8988T (cell line): ENCODE measurements at regions not wholly inside any gene's neighbourhood (a gene's known extent, or its start where the extent isn't known, plus 50 kb on each side); places are given as distances from the start of the nearest gene placed in this dataset.

ENCODE experiments used
- DNase-seq: peaks from one replicate; pipeline ENCODE4 v3.0.0; 2011

DNA sequence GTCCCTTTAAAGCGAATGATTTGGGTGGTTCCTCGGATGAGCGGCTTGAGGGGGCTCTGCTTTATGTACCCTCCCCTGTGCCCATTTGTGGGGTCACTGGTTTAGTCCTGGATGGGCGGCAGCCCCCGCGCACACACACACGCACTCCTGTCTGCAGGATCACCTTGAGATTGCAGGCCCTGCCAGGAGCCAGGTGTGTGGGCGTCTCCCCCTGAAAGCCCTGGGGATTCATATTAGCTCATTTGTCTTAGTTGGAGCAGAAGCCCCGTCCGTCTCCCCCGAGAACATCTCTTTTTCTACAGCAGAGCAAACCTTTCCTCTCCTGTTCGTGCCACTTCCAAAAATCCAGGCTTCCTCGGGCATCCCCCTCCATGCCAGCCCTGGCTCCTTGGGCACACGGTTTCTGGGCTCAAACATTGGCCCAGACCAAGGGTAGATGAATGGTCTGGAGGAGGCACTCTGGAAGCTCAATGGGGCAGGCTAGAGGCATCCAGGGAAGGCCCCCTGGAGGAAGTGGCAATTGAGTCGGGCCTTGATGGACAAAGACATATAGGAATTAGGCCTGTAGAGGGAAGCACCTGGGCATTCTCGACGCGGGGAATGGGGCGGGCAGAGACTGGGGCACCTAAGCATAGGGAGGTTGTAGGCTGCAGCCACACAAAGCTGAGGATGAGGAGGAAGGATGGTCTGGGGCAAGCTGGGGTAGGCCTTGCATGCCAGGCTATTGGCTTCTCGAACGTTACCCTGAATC is 218.5 kb upstream of the GSE1 start:
- DNase-seq, result no peak

DNA sequence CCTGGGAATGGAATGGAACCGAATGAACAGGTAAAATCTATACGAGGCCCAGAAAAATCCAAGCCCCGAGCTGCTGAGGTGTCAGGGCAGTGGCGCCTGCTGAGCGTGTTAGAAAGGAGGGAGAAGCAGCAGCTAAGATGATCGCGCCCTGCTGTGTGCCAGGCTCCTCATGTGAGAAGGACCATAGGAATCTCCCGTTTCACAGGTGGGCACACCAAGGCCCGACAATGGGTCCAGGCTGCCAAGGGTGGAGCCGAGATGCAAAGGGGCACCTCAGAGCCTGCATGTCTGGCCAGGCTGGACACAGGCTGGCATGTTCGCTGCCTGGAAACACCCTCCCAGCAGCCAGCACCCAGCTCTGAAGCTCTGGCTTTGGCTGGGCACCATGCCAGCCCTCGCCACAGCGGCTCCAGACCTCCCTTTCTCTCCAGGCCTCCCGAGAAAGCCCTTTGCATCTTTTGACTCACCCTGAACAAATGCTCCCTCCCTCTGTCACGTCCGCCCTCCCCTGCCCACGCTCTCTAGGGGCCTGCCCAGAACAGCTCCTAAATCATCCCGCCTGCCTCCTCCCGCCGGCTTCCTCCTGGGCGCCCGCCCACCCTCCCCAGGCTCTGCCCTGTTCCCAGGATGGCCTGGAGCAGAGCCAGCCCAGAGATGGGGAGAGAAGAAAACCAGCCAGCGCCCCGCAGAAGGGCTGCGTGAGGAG is 217.8 kb upstream of the GSE1 start:
- DNase-seq, result peak; percentile 92

DNA sequence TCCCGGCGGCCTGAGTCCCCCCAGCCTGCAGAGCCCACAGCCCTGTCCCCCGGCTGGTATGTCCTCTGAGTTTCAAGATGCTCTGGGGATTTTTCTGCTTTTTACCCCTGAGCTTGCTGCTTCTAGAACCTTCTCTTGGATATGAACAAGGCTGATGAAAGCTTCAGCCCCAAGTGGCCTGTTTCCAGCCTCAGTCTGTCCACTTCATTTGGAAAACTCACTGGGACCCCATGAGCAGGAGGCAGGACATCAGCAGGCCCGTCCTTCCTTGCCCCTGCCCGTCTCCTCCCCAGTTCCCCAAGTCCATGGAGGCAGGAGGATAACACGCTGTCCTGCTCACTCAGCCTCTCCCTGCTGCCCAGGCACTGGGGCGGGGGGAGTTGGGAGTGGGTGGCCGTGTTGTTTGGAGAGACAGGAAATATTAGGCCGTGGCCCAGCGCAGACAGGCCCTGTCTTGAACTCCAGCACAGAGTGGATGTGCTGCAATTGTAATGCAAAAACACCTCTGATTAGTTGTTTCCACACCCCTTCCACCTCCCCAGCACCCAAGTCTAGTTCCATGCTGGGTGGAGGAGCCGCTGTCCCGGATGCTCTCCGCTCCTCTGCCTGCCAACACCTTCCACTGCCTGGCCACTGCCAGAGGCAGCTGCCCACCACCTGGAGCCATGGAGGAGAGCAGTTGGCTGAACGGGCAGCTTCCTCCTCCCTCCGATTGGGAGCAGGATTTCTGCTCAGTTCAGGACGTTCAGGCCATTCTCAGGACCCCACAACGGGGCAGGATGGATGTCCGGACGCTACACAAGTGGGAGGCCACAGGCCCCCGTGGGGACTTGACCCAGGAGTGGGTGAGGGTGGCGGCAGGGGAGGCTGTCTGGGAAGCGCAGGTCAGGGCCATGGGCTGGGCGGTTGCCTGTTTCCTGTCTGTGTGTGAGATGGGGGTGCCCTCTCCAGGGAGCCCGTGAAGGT is 216.9 kb upstream of the GSE1 start:
- no peak for DNase-seq

DNA sequence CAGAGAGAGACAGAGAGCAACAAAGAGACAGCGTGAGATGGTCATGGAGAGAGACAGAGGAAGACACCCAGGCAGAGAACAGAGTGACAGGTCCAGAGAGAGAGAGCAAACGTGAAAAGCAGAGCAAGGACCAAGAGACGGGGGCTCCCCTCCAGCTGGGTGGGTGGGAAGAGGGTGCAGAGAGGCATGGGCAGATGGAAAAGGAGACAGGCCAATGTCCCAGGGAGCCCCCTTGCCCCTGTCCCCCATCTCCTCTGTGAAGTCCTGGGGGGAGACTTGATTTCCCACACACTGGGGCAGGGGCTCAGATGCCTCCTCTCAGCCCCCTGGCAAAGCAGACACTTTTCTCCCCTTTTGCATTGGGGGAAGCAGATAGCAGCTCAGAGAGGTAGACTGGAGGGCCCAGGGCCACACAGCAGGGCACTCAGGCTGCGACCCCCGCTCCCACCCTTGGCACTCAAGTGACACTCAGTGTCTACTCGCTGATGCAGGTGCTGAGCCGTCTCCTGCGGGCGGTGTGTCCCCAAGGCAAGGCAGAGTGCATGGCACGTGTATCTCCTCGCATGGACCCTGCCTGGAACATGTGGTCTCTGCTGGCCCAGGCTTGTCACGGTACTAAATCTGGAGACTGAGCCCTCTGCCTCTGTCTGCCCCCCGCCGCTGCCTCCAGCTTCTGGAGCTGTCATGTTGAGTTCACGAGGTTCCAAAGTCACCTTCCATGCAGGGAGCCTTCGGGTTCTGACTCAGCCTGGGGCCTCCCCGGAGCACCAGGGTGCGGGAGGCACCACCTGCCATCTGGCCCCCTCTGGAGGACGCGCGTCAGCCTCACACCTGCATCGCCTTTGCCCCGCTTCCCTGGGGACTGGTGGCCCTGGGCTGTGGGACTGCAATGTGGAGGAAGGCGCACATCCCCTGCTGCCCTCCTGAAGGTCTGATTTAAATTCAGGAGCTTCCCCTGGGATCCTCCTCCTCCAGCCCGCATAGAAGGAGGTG is 215.9 kb upstream of the GSE1 start:
- peak; percentile 68 for DNase-seq

DNA sequence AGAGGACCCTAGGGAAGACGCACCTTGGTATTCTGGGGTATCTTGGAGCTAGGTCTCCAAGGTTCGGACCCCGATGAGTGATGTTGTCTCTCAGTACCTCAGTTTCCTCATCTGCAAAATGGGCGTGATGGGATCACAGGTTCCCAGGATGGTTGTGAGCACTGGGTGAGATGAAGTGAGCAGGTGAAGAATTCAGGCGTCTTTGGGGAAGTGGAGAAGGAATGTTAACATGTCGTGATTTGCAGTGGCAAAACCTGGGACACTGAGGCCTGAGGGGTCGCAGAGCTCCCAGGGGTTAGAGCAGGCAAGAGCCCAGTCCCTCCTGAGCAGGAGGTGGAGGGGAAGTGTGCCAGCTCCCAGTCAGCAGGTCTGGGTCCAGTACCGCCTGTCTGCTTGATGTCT is 215.1 kb upstream of the GSE1 start:
- no peak for DNase-seq

DNA sequence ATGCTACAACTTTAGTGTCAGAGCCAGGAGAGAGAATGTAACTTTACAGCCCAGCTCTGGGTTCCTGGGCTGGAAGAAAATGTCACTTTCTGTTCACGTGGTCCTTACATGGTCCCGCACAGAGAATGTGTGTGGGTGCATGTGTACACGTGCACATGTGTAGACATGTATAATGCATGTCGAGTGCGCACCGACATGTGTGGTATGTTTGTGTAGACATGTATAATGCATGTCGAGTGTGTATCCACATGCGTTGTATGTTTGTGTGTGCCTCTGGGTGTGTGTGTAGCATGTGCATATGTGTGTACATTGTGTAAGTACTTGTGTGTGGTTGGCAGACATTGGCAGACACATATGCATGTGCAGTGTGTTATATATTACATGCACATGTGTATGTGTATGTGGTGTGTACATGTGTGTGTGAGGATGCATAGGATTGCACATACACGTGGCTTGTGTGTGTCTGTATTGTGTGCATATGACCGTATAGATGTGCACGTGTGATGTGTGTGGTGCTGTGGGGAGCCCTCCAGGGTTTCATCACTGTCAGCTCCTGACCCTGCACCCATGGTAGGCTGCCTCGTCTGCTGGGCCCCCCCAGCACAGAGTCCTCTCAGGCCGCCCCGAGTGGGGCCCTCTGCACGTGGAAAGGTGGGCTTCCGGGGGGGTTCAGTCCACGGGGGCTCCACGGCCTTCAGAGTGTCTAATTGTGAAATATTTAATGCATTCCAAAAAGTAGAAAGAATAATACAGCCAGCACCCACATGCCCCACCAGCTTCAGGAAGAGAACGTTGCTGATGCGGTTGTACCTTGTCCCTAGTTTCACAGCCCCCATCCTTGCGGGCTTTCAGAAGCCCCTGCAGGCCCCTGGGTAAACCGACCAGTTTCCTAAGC is 214.2 kb upstream of the GSE1 start:
- DNase-seq, result no peak

DNA sequence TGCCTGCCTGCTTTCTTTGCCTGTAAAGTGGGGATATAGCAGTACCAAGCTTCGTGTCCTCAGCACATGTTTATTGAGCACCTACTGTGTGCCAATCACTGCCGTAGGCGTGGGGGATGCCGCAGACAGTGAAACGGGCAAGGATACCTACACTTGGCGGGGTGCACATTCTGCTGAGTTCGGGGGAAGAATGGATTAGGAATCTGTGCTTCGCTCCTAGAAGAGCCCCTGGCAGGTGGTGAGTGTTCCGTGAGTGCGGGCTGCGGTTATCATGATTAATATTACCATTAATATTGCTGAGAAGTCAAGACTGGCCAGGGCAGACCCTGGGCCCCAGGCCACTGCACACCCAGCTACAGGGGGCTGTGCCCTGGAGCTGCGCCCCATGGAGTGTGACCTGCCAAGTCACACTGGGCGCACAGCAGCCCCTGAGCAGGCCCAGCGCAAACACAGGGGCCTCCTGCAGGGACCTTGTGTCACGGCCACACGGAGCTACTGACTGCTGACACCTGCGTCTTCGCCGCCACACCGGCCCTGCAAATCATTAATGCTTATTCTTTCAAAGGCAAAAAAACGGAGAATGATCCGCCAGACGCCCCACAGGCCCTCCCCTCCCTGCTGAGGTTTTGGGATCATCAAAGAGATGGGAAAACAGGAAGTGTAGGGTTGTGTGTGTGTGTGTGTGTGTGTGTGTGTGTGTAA is 213.4 kb upstream of the GSE1 start:
- no peak for DNase-seq

DNA sequence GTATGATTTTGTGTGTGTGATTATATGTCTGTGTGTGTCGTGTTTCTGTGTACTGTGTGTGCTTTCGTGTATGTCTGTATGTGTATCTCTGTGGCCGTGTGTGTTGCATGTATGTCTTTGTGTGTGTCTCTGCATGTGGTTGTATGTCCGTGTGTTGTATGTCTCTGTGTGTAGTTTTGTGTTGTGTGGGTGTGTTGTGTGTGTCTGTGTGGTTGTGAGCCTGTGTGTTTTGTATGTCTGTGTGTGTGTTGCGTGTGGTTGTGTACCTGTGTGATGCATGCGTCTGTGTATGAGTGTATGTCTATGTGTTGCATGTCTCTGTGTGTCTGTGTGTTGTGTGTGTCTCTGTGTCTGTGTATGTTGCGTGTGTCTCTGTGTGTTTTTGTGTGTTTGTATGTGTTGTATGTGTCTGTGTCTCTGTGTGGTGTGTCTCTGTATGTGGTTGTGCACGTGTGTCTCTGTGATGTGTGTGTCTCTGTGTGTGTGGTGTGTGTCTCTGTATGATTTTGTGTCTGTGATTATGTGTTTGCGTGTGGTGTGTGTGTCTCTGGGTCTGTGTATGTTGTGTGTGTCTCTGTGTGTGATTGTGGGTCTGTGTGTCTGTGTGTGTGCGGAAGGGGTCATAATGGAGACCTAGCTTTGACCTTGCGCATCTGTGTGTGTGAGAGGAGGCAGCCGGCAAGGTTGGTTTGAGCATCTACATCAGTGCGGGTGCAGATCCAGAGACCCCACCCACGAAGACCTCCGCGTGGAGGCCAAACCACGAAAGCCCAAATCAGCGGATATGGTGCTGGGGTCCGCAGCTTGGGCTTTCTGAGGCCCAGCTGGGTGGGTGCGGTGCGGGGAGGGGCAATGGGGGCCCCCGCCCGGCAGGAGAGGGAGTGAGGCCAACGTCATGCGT is 212.6 kb upstream of the GSE1 start:
- no peak for DNase-seq

DNA sequence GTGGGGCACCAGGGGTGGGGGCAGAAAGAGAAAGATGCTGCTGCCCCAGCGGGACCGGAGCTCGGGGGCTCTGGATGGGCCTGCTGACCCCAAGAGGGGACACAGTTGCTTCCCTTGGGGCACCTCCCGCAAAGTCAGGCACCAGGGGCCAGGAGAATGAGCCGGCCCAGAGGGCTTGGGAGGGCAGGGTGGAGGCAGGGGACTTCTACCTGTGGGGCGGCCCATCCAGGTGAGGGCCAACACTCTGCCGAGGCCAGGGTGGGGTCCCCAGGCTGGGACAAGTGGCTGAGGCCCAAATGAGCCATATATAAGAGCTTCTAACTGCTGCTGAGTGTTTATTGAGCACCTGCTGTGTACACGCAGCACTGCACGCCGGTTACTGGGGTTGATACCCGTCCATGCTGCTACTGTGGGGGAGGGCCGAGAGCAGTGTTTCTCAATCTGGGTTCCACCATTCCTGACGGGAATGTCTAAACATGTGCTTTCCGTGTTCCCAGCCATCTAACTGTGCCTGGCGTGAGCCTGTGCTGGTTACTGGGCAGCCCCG is 211.7 kb upstream of the GSE1 start:
- no peak for DNase-seq

DNA sequence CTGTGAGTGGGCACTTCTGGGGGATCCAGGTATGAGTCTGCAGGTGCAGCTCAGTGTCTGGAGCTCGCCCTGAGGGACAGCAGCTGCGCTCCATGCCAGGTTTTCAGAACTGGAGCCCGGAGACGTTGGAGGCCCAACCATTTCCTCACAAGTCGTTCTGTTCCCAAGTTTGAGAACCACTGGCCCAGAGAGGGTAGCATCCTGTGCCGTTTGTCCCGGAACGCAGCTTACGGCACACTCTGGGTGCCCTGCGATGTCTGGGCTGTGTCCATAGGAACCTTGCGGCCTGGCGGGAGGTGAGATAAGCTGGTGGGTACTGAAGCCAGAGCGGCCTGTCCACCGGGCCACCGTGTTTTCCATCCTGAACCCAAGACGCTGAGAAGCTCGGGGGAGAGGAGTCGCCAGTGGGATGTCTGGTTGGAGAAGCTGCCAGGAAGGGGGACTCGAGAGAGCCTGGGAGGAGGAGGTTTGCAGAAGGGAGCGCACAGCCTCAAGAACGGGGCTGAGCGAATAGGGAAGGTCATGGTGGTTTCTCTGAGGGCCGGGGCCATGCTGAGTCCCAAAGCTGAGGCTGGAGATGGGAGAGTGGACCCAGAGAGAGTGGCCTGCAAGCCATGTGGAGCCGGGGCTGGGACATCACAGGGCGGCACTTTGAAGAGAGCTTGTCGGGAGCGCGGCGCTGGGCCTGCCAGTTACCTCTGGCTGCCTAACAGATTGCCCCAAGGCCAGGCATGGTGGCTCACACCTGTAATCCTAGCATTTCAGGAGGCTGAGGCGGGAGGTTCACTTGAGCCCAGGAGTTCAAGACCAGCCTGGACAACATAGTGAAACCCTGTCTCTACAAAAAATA is 211.0 kb upstream of the GSE1 start:
- DNase-seq, result no peak

DNA sequence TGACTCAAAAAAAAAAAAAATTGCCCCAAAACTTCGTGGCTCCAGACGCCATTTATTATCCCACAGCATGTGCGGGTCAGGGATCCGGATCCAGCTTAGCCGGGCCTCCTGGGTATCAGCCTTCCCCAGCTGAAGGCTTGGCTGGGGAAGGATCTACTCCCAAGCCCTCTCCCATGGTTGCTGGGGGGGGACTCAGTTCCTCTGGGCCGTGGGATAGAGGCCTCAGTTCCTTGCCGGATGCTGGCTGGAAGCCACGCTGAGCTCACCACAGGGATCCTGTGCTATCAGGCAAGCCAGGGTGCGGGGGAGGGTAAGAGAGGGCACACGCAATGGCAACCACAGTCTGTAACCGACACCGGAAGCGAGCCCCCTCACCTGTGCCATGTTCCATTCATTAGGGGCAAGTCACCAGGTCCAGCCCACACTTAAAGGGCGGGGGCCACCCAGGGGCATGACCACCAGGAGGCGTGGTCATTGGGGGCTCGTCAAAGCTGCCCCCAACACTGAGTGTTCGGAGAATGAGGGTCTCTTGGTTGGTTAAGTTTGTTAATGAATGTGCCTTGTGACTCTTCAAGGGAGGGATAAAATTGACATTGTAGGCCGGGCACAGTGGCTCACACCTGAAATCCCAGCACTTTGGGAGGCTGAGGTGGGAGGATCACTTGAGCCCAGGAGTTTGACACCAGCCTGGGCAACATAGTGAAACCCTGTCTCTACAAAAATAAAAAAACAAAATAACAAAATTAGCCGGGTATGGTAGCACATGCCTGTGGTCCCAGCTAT is 210.0 kb upstream of the GSE1 start:
- no peak for DNase-seq

DNA sequence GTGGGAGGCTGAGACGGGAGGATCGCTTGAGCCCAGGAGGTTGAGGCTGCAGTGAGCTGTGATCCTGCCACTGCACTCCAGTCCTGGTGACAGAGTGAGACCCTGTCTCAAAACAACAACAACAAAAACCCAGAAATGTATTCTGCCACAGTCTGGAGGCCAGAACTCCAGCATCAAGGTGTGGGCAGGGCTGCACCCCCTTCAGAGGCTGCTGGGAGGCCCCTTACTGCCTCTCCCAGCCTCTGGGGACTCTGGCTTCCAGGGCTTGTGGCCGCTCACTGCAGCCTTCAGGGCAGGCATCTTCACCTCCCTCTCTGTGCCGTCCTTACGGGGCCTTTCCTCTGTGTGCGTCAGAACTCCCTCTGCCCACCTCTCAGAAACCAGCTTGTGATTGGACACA is 209.4 kb upstream of the GSE1 start:
- DNase-seq, result no peak

DNA sequence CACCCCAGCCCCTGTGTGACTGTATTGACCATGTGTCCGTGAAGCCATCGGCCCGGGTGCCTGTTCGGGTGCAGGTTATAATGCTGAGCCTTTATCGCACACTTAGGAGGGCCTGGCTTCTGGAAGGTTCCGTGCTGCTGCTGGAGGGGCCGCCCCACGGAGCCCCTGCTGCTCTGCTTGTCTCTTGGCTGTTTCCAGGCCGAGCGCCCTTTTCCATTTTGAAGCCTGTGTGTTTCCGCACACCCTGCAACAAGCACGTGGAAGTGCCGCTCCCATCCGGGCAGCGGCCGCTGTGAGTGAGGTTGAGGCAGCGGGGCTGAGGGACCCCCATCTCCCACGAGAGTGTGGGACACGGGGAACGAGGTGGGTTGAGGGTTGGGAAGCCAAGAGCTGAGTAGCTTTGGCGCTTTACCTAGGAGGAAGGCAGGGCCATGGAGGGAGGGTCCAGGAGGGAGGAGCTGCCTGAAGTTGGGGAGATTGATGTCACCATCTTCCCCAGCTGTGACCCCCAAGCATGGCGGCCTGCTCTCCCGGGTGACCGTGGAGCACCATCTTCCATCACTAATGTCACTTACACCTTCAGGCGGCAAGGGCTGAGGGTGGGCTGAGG is 200.1 kb upstream of the GSE1 start:
- no peak for DNase-seq

DNA sequence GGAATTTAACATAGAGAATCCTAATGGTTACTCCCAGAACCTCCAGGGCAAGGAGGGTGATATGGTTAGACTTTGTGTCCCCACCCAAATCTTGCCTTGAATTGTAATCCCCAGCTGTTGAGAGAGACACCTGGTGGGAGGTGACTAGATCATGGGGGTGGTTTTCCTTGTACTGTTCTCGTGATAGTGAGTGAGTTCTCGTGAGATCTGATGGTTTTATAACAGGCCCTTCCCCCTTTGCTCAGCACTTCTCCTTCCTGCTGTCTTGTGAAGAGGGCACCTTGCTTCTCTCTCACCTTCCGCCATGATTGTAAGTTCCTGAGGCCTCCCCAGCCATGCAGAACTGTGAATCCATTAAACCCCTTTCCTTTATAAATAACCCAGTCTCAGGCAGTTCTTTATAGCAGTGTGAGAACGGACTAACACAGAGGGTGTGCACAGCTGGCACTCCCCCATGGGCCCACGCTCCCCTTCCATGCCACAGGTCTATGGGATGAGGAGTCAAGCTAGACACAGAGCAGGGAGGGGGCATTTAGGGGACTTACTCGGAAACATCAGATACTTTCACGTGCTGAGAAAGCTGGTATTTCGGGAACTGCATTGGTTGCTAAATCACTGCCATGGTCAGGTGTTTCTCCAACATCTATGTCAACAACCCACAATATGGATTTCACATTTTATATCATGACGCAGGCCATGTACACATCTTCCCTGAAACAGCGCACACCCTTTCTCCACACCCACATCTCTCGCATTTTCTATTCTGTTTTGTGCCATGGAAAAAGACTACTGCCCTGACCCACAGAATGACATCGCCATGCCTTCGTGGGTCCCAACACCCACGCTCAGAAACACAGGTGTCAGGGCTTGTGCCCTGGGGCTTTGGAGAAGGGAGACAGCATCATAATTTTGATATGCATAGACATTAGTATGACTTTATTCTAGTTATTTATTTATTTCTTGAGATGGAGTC is 199.1 kb upstream of the GSE1 start:
- DNase-seq, result no peak
